GM19455 (cell line): ENCODE measurements at regions not wholly inside any gene's neighbourhood (a gene's known extent, or its start where the extent isn't known, plus 50 kb on each side); places are given as distances from the start of the nearest gene placed in this dataset.

Source experiments
- ATAC-seq: cut with Tn5 transposase; IDR thresholded peaks from one replicate; pipeline ENCODE4 v1.9.1; 2021; ENCODE audit not compliant: unreplicated experiment

DNA sequence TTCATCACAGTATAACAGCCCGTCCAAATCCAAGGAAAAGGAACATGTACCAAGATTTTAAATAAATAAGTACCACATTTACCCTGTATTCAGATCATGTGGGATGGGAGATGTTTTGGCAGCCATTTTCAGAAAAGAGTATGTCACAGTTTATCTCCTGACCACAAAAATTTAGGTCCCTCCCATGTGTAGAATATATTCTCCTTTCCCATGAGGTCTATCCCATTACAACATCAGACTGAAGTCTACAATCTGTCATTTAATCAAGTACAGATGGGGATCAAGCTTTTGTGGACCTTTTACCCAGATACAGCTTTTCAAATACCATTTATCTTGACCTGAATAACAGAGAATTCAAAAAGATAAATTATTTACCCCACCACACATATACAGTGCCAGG lies 444.5 kb downstream of the PLOD2 start:
- no peak for ATAC-seq

DNA sequence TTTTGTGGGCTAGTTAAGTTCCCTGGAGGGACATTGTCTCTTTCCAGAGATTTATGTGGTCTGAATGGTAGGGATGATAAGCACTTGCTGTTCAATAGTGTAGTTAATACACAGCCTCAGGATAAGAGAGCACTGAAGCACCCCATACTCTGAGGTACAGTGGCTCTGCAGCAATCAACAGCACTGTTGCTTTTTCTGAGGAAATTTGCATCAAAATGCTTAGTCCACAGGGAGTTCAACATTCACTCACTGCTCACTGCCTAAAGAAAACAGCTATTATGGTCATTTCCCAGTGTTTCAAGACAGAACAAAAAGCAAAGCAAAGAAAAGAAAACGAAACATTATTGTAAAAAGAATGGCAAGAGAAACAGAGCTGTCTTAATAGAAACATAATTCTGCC lies 441.9 kb downstream of the PLOD2 start:
- ATAC-seq, result no peak

DNA sequence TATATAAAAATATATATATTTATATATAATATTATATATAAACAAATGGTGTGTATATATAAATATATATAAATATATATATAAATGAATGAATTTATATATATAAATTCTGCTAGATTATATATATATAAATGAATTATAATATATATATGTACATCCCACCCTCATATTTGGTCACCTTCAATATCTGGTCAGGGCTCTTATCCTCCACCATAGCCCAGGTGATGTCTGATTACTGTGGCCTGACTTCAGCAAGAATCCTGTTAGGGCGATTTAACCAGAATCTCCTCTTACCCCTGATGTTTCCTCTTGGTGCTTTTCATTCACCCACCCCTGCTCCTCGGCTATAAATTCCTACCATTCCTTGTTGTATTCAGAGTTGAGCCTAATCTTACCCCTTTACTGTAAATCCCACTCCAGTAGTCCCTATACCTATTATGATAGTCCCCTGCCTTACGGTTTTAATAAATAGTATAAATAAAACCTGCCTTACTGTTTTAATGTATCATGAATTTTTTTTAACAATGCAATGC lies 439.6 kb downstream of the PLOD2 start:
- no peak for ATAC-seq

DNA sequence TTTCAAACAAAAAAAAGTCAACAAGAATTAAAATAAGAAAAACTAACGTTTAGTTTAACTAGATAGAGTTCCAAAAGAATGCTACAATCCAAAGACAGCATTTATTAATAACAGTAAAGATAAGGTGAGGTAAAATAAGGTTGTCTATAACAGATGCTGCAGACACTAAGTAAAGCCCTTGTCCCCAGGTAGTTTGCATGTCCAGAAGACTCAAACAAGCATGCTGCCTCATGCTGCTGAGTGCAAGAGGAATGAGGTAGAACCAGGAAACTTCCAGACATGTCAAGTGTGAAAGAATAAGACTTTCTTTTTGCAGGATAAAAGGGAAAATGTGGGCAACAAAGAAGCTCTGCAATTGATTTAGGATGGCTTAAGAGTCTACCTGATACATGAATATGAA lies 439.2 kb downstream of the PLOD2 start:
- no peak for ATAC-seq

DNA sequence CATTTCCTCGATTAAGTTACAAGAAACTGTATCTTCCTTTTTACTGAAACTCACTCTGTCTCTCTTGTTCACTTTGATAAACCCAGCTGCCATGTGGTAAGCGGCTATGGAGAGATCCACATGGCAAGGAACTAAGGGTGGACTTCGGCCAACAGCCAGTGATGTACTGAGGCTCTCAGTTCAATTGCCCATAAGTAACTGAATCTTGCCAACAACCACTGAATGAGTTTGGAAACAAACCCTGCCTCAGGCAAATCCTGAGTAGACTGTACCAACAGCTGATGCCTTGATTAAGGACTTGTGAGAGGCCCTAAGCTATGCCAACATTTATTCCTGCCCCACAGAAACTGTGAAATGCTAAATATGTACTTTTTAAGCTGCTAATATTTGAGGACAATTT lies 433.5 kb downstream of the PLOD2 start:
- no peak for ATAC-seq

DNA sequence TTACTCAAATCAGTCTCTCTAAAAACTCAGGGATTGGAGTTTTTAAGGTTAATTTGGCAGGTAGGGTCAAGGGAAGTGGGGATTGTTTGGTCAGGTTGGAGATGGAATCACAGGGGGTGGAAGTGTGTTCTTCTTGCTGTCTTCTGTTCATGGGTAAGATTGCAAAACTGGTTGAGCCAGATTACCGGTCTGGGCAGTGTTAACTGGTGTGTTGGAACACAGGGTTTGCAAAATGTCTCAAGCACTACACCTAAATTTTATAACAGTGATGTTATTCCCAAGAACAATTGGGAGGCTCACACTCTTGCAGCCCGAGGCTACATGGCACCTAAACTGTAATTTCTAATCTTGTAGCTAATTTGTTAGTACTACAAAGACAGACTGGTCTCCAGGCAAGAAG lies 425.4 kb downstream of the PLOD2 start:
- ATAC-seq, result no peak

DNA sequence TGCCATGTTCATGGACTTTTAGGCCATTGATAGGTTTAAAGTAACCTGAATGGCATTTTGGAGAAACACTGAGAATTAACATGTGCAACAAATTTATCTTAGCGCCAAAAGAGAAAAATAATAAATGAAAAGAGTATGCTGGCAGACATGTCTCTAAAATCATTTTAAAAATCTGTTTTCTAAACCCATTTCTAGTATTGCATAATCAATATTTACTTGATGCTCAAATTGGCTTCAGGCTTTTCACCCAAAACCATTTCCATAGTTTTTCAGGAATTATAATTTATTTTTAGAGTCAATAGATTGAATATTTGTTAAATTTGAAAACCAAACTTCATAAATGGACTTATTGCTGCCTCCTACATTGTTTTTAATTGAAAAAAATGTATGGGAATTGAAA lies 423.0 kb downstream of the PLOD2 start:
- ATAC-seq, result no peak

DNA sequence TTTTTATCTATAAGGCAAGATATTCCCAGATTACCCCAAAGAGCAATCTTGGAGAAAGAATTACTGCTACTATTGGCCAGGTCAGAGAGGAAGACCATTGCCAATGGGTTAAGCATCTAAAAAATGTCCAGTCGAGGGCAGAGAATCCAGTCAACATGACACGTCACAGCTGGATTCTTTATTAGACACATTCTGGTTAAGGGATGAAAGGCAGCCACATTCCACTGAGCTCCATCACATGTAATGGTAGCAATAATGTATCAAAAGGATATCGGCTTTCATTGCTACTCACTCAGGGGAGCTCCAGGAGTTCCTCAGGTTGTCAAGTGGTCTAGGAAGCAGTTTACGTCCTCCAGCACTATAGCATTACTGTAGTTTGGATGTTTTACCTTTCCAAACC lies 421.1 kb downstream of the PLOD2 start:
- ATAC-seq, result no peak

DNA sequence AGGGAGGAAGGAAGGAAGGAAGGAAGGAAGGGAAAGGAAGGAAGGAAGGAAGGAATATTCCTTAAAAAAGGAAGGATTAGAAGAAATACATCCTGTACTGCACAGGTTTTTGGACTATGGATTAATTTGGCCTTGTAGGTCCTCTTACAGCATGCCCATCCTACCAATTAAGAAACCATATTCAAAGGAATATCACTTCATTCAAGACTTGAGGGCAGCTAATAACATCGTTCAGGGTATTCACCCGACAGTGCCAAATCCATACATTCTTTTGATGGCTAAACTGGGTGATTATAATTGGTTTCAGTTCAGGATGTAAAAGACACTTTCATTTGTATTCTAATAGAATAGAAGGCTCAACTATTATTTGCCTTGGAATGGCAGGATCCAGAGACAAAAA lies 410.3 kb downstream of the PLOD2 start:
- no peak for ATAC-seq

DNA sequence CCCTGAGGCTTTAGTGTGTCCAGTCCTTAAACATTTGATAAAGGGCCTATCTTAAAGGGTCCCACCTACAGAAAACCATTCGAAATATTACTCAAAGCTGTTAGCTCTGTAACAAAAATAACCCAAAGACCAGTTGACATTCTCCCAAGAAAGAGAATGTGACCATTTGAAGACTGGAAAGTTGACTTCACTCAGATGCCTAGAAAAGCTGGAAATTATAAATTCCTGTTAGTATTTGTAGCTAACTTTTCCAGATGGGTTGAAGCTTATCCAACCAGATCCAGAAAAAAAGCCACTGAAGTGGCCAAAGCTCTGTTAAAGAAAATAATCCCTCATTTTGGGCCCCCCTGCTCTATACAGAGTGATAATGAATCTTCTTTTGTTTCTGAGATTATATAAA lies 408.4 kb downstream of the PLOD2 start:
- no peak for ATAC-seq

DNA sequence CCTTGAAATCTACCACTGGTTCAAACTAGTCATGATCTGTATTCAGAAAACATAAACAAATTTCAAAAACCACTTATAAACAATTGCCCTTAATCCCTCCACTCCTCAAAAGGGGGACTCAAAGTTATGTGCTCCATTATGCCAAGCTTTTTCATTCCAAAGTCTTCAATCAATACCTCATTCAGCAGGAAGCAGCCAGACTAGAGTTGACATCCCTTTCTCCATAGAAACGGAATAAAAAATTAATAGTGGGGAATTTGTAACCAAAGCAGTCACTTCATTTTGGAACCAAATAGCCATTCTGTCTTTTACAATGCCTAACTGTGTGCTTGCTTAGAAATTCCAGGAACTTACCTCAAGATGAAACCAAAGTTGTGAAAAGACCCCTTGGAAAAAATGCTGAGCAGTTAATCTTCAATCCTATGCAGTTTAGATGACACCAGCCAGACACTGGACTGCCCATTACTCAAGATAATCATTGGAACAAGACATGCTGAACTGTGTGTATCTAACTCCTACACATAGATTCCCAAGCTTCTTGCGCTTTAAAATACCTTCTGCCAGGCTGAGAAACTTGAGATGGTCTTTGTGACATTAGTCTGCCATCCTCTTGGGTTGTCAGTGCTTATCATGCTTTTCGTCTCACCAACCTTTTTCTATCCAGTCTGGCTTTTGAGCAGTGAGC lies 406.2 kb downstream of the PLOD2 start:
- ATAC-seq, result no peak

DNA sequence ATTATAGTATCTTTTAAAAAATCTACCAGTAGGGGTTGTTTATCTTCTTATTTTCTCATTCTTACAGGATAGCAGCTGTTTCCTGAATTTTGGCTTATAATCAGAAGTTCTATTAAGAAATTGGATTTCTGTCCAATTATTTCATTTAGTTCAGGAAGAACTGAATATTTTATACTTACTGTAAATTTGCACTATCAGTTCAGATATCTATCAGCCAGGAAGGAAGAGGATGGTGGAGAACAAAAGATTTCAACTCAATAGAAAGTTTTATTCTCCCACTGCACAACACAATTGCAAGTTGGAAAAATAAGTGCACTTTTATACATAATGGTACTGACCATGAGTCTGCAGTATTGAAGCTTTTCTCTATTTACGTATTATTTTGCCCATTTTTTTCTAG lies 400.9 kb downstream of the PLOD2 start:
- ATAC-seq, result no peak

DNA sequence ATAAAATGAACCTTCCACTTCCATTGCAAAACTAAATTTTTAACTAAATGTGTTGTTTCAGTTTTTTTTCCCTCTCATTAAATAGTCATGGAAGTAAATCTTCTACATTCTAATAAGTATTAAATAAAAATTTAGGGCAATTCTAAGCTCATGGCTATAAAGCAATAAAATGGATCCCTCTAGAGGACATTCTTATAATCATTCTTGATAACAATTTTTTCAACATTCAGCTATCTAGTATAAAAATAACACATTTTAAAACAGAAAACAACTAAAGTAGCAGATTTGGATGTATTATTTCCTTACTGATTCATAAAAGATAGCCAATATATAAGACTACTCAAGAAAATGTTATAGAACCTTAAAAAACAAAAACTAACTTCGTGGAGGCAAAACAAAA lies 393.1 kb downstream of the PLOD2 start:
- ATAC-seq, result no peak

DNA sequence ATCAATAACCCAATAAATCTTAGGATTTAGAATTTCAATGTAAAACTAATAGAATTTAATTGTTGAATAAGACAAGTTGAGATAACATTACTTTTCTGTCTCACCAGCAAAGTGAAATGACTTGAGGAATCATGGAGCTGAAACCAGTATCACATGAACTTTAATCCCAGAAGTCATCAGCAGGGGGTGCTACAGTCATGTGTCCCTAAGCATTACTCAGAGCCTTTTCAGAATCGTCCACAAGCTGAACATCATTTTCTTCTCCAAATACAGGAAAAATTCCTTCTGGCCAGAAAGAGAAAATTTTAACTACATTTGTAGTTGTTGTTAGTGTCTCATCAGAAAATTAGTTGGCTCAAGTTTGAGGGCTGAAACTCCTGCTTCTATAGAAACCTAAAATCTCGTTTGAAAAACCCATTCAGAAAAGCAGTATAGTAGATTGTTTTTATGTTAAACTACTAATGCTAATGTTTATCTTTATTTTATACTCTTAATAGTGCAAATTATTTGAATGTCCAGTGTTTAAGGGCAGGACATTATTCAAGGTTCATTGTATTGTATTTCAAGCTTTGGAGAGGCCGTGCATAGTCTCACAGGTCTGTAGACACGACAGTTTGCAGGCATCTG lies 384.1 kb downstream of the PLOD2 start:
- no peak for ATAC-seq

DNA sequence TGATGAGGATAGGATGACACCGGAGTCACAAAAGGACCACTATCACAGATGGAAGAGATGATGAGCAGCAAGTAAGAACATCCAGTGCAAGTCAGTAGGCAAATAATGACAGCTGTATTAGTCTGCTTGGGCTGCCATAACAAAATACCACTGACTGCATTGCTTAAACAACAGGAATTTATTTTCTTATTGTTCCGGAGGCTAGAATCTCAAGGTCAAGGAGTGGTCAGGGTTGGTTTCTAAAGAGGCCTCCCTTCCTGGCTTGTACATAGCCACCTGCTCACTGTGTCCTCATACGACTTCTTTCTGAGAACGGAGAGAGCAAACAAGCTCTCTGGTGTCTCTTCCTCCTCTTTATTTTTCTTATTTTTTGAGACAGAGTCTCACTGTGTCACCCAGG lies 380.7 kb downstream of the PLOD2 start:
- ATAC-seq, result no peak

DNA sequence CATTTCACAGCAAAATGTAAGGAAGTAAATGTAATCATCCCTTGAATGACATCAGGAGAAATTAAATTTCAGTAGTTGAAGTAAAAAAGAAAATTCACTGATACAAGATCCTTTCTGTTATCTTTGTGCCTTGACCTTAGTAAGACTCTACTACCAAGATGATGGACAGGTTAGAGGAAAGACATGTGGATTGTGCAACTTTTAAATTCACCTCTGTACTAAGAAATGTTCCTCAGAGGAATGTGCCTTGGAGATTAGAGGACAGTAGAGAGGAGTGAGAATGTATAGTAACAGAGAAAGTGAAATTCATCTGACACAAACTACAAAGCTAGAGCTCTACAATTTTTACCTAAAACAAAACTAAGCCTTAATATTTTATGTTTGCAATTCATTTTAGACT lies 375.3 kb downstream of the PLOD2 start:
- ATAC-seq, result no peak

DNA sequence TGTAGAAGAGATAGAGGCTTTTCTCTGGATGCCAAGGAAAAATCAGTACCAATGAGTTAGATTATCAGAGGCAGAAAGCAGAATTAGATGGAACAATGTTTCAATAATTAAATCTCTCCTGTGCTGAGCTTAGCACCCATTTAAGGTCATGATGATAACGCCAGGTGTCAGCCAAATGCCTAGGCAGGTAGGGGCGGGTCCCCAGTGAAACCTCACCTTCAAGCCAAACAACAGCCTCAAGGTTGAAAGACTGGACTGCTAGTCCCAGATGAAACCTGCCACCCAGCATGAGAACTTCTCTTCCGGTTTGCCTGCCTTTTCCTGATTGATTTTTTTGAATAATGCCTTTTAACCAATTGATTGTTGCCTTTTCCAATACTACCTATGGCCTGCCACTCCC lies 363.0 kb downstream of the PLOD2 start:
- ATAC-seq, result no peak

DNA sequence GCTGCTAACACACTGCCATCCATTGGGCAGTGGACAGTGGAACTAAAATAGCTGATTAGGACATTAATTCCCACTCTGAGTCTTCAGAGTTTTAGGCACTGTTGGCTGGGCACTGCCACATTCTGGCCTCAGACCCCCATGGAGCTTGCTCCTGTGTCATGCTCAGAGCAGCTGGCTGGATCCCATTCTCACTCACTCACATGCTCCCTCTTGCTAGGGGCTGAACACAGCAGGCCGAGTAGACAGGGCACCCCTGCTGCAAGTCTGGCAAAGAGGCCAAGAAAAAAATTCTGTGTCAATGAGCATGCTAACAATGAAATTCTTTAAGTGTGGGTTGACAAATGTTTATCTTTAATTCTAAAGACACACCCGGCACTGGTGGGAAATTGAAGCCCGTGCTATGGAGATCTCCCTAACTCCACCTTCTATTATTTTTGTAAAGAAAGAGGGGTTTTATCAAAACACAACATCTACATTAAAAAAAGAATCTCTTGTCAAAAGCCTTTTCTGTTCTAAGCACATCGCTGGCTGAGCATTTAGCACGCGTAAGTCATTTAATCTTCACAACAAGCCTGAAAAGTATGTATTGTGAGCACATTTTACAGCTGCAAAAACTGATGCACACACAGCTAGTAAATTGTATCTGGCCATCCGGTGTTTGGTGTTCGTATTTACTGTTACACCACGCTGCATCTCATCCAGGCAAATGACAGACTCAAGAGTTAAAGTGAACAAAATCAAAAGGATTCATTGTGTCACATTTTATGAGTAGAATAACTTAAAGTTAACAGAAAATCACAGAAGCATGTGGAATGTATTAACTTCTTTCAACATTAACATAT lies 362.1 kb downstream of the PLOD2 start:
- no peak for ATAC-seq

DNA sequence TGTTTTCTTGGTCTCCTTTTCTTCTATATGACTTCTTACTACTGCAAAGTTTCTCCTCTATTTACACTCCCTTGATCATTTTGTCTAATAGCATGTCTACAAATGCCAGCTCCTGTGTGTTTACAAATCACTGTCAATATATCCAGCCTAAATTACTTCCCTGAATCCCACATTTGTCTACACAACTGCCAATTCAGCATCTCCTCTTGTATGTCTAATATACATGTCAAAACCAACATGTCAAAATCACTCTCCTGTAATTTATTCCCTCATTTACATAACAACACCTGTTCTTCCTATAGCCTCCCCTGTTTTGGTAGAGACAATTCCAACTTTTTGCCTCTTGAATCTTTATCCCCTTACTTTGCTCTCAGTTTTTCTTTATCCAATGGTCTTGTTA lies 359.3 kb downstream of the PLOD2 start:
- no peak for ATAC-seq

DNA sequence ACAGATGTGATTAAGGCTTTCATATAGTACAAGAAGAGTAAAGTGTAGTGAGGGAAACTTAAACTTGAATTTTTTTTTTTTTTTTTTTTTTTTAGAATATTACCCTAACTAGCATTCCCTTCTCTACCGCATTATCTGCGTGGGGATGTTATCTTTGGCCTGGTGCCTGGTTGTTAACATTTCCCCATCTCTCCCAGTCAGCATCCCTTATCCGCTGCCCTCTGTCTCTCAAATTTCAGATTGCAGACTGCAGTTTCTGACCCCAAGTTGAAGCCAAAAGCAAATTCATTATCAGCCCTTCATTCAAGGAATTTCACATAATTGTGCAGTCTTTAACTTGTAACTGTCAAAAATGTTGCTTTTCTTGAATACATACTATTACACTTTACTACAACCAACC lies 353.0 kb downstream of the PLOD2 start:
- no peak for ATAC-seq

DNA sequence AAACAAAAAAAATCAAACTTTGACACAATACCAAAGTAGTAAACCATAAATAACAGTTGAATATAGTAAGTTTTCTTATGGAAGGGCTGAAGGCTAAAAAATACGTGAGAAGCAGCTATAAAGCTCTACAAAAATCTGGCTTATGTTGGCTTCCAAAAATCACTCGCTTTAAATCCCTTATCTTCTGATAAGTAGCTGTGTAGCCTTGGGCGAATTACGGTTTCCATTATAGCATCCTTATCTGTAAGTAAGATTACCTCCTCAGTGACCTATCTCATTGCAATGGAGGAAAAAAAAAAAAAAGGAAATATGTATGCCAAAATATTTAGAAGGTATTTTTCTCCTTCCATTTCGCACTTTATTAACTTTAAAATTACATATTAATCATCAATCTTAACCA lies 348.6 kb downstream of the PLOD2 start:
- no peak for ATAC-seq
